K562 (cell line): ENCODE measurements at regions not wholly inside any gene's neighbourhood (a gene's known extent, or its start where the extent isn't known, plus 50 kb on each side); places are given as distances from the start of the nearest gene placed in this dataset.

ENCODE experiments used
- FOXA1 ChIP-seq: fragments of 450-650 bp; IDR thresholded peaks from 2 replicates; pipeline ENCODE4 v1.6.1; 2016; ENCODE audit warnings: mild to moderate bottlenecking, borderline replicate concordance
- FOXM1 ChIP-seq, 2 experiments: fragments of 450-650 bp in 1 of 2; sonication (generic) in 1 of 2; formaldehyde crosslinking in 1 of 2; IDR thresholded peaks; 2 replicates each; pipeline versions ENCODE4 v1.6.1 to v1.9.0; 2017 to 2022; ENCODE audit warnings: low read depth in 2 of 2, mild to moderate bottlenecking in 2 of 2, missing genetic modification reagents in 1 of 2, moderate library complexity in 1 of 2
- MTF1 ChIP-seq: fragments of 250-450 bp; sonication (Bioruptor Pico); IDR thresholded peaks from 2 replicates; pipeline ENCODE4 v1.9.0; 2021; ENCODE audit warnings: moderate library complexity, mild to moderate bottlenecking, inconsistent platforms, borderline replicate concordance
- TBP ChIP-seq: optimal IDR thresholded peaks from 2 replicates; pipeline ENCODE3; 2011; ENCODE audit warnings: low read depth, low read length, improper control_type of control experiment
- ZEB2 ChIP-seq: fragments of 450-650 bp; IDR thresholded peaks from 2 replicates; pipeline ENCODE4 v1.6.1; 2016
- ZNF239 ChIP-seq: fragments of 250-450 bp; sonication (Bioruptor Pico); IDR thresholded peaks from 2 replicates; pipeline ENCODE4 v1.4.0; 2020; ENCODE audit warnings: mild to moderate bottlenecking
- ZNF324 ChIP-seq: fragments of 250-450 bp; sonication (Bioruptor Pico); IDR thresholded peaks from 2 replicates; pipeline ENCODE4 v1.4.0; 2020; ENCODE audit warnings: mild to moderate bottlenecking

DNA sequence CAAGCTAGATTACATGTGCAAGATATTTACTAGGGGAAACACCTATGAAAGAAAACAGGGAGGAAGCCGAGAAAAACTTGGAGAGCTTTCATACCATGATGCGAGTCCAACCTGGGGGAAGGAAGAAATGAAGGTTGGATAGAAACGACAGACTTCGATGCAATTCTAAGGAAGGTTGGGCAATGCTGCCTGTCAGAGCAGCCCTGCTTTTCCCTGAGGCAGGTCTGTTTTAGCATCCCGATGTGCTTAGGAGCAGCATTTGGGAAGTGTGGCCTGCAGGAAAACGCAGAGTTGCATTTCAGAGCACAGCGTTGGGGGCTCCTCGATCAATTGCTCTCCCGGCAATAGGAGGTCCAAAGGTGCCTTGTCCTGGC lies 91.9 kb upstream of the DTNBP1 start:
- TF ChIP-seq ZNF239 (CRISPR knock-in tag), result no peak
- TF ChIP-seq TBP, result no peak
- TF ChIP-seq FOXA1, result no peak
- no peak for TF ChIP-seq MTF1
- no peak for TF ChIP-seq ZNF324 (CRISPR knock-in tag)
- no peak for TF ChIP-seq ZEB2
- no peak for TF ChIP-seq FOXM1 (IDR thresholded peaks at IDR 0.05; ENCODE audit: low read depth)
- TF ChIP-seq FOXM1 (CRISPR knock-in tag; IDR thresholded peaks at IDR 0.05; ENCODE audit: low read depth), result no peak
